C4-2B (cell line): ENCODE measurements at regions not wholly inside any gene's neighbourhood (a gene's known extent, or its start where the extent isn't known, plus 50 kb on each side); places are given as distances from the start of the nearest gene placed in this dataset.

Experiments used
- ZFX ChIP-seq: fragments of 450-650 bp; IDR thresholded peaks from 2 replicates; pipeline ENCODE4 v1.6.1; 2017
- TF ChIP-seq, protein P1 (sequence below): fragments of 450-650 bp; conservative IDR thresholded peaks from 2 replicates; pipeline ENCODE4 v1.5.1; 2017; ENCODE audit warnings: mild to moderate bottlenecking

DNA sequence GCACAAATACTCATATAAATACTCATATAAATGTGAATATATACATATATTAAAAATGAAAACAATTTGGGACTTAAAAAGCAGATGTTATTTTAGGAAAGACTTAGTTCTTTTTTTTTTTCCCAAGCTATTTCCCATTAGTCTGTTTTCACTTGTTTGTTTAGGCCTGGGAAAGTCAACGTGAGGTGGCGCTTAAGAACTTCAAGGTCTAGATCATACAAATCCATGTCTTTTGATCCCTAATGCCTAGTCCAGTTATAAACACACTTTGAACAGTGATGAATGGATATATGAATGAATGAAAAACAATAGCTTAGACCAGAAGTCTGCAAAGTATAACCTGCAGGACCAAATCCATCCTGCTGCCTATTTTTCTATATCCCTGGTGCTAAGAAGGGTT lies 224.5 kb downstream of the CGGBP1 start:
- TF ChIP-seq, protein P1, sequence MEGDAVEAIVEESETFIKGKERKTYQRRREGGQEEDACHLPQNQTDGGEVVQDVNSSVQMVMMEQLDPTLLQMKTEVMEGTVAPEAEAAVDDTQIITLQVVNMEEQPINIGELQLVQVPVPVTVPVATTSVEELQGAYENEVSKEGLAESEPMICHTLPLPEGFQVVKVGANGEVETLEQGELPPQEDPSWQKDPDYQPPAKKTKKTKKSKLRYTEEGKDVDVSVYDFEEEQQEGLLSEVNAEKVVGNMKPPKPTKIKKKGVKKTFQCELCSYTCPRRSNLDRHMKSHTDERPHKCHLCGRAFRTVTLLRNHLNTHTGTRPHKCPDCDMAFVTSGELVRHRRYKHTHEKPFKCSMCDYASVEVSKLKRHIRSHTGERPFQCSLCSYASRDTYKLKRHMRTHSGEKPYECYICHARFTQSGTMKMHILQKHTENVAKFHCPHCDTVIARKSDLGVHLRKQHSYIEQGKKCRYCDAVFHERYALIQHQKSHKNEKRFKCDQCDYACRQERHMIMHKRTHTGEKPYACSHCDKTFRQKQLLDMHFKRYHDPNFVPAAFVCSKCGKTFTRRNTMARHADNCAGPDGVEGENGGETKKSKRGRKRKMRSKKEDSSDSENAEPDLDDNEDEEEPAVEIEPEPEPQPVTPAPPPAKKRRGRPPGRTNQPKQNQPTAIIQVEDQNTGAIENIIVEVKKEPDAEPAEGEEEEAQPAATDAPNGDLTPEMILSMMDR, result no peak
- no peak for TF ChIP-seq ZFX
